Upper lobe of right lung (tissue), 1 donor: ENCODE measurements at regions not wholly inside any gene's neighbourhood (a gene's known extent, or its start where the extent isn't known, plus 50 kb on each side); places are given as distances from the start of the nearest gene placed in this dataset.

ENCODE experiments used
- ATAC-seq: fragments of 200-7000 bp; cut with Tn5 transposase; one replicate; pipeline ENCODE4 v1.9.1; 2020; ENCODE audit warnings: mild to moderate bottlenecking, moderate library complexity
- DNase-seq: peaks from one replicate; pipeline ENCODE4 v3.0.0-alpha.2; 2020
- H3K27ac ChIP-seq: fragments of 200-600 bp; one replicate; pipeline ENCODE4 v1.8.0; 2022
- H3K27me3 ChIP-seq: fragments of 200-600 bp; one replicate; pipeline ENCODE4 v1.8.0; 2022; ENCODE audit warnings: mild to moderate bottlenecking
- H3K36me3 ChIP-seq: fragments of 200-600 bp; one replicate; pipeline ENCODE4 v1.8.0; 2022
- H3K4me1 ChIP-seq: fragments of 200-600 bp; one replicate; pipeline ENCODE4 v1.8.0; 2022
- H3K4me3 ChIP-seq: fragments of 200-600 bp; one replicate; pipeline ENCODE4 v1.8.0; 2022; ENCODE audit warnings: mild to moderate bottlenecking
- H3K9me3 ChIP-seq: fragments of 200-600 bp; one replicate; pipeline ENCODE4 v1.8.0; 2022
- CTCF ChIP-seq: fragments of 200-600 bp; IDR thresholded peaks from one replicate; pipeline ENCODE4 v1.8.0; 2022; ENCODE audit warnings: antibody characterized with exemption
- intact Hi-C: fragments of 100-400 bp; cut with DNase I; formaldehyde crosslinking; loops from one replicate; pipeline ENCODE4 v1.11.0; 2022
- donor health status: DM: no; HTN: yes; CAD: no; lungs with severe emphysema.

- Histone ChIP-seq H3K36me3 (no peaks in the 10 kb centered on the region), H3K27ac (no peak overlapping the region), H3K27me3 (no peaks in the 10 kb centered on the region), H3K4me1 (no peaks in the 10 kb centered on the region), H3K4me3 (no peak overlapping the region), H3K9me3 (no peaks in the 10 kb centered on the region)
- TF ChIP-seq CTCF = no peak
- intact Hi-C loops = no loop called here
- no peak for DNase-seq
- ATAC-seq = no peak
Observed at GRCh38 chr5:29387384-29387783, 1806.1 kb upstream of the CDH6 start.

GRCh38 chr5:29382780-29383179 lies 1810.7 kb upstream of the CDH6 start:
- Histone ChIP-seq H3K9me3 (no peaks in the 10 kb centered on the region), H3K4me1 (no peaks in the 10 kb centered on the region), H3K4me3 (no peak overlapping the region), H3K27ac (no peak overlapping the region), H3K27me3 (no peaks in the 10 kb centered on the region), H3K36me3 (no peaks in the 10 kb centered on the region)
- ATAC-seq (no peak), DNase-seq (no peak)
- intact Hi-C loops = no loop called here
- TF ChIP-seq CTCF = no peak

- no peak for TF ChIP-seq CTCF
- no peak for ATAC-seq
Observed at GRCh38 chr5:29380029-29380428, 1813.5 kb upstream of the CDH6 start.

GRCh38 chr5:29379619-29380018 lies 1813.9 kb upstream of the CDH6 start:
- Histone ChIP-seq H3K4me3 (no peak overlapping the region), H3K27ac (no peak overlapping the region), H3K36me3 (no peaks in the 10 kb centered on the region), H3K9me3 (no peaks in the 10 kb centered on the region), H3K27me3 (no peaks in the 10 kb centered on the region), H3K4me1 (no peaks in the 10 kb centered on the region)
- TF ChIP-seq CTCF = no peak
- DNase-seq = no peak
- no peak for ATAC-seq
- intact Hi-C loops = no loop called here

More at GRCh38 chr5:29380029-29380428, 1813.5 kb upstream of the CDH6 start:
- Histone ChIP-seq H3K27ac (no peak overlapping the region), H3K36me3 (no peaks in the 10 kb centered on the region), H3K27me3 (no peaks in the 10 kb centered on the region), H3K4me3 (no peak overlapping the region), H3K4me1 (no peaks in the 10 kb centered on the region), H3K9me3 (no peaks in the 10 kb centered on the region)
- no peak for DNase-seq
- intact Hi-C loops = no loop called here

- Histone ChIP-seq H3K9me3 (no peaks in the 10 kb centered on the region), H3K27me3 (no peaks in the 10 kb centered on the region), H3K27ac (no peak overlapping the region), H3K4me3 (no peak overlapping the region), H3K4me1 (no peaks in the 10 kb centered on the region), H3K36me3 (no peaks in the 10 kb centered on the region)
- no peak for TF ChIP-seq CTCF
- ATAC-seq (no peak), DNase-seq (no peak)
- intact Hi-C loops = no loop called here
Observed at GRCh38 chr5:29378104-29378503, 1815.4 kb upstream of the CDH6 start.

GRCh38 chr5:29370248-29370647 lies 1823.2 kb upstream of the CDH6 start:
- no peak for TF ChIP-seq CTCF
- intact Hi-C loops = no loop called here
- no peak for DNase-seq

More at GRCh38 chr5:29370248-29370647, 1823.2 kb upstream of the CDH6 start:
- no peaks in the 10 kb centered on the region for H3K27me3 ChIP-seq
- H3K4me1 ChIP-seq = no peaks in the 10 kb centered on the region
- no peak for ATAC-seq
- H3K9me3 ChIP-seq = peaks cover 3% of the 10 kb centered on the region
- H3K36me3 ChIP-seq = no peaks in the 10 kb centered on the region
- no peak overlapping the region for H3K27ac ChIP-seq
- H3K4me3 ChIP-seq = no peak overlapping the region
